ENCODE measurements at regions not wholly inside any gene's neighbourhood (a gene's known extent, or its start where the extent isn't known, plus 50 kb on each side); places are given as distances from the start of the nearest gene placed in this dataset.
"Not testable (repeated sequence)": the region's sequence is repeated elsewhere in the genome, so short reads cannot be mapped to it uniquely, and the experiment has no call there.

DNA sequence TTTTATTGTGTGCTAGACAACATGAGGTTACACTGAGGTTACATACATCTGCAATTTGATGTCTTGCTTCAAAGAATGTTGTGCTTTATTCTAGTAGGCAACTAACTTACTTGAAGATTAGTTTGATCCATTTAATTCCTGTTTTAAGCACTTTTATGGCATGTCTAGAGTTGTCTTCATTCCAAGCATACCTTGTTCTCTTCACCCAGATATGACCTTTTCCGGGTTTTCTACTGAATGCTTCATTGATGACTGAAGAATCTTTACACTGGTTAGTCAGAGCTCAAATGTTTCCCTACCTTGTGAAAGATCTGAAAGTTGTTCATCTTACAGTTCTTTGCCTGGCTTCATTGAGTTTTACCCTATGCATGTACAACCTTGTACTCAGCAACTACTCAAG, 274.0 kb upstream of the KITLG start:
- no peak for DNase-seq (ENCODE audit: low read depth in 2 of 3, low spot score in 1 of 3)

- DNase-seq (ENCODE audit: low read depth in 2 of 3, low spot score in 1 of 3): not testable (repeated sequence)
These were observed 267.0 kb upstream of the KITLG start for GRCh38 chr12:88847246-88847645.

GRCh38 chr12:88844426-88844825, 264.2 kb upstream of the KITLG start:
- DNase-seq (ENCODE audit: low read depth in 2 of 3, low spot score in 1 of 3): no peak

- no peak for DNase-seq (ENCODE audit: low read depth in 2 of 3, low spot score in 1 of 3)
These were observed 262.0 kb upstream of the KITLG start for GRCh38 chr12:88842314-88842713.

GRCh38 chr12:88839486-88839885, 259.2 kb upstream of the KITLG start:
- DNase-seq (ENCODE audit: low read depth in 2 of 3, low spot score in 1 of 3): no peak

GRCh38 chr12:88836156-88836555, 255.9 kb upstream of the KITLG start:
- no peak for DNase-seq (ENCODE audit: low read depth in 2 of 3, low spot score in 1 of 3)

DNA sequence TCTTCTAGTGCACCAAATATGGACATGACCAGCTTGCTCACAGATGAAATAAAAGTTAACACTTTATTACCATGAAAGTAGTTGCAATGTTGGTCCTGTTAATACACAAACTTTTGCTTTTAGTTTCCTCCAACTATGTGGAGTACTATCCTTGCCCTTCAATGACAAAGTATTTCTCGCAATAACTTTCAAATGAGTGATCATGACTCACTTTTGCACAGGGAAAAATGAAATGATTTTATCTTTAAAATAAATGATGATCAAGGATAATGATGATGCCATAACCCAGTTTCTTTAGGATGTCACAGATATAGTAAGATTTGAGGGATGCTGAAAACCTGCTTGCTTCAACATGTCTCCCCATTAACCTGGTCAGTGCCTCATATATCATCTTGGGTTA, 254.0 kb upstream of the KITLG start:
- DNase-seq (ENCODE audit: low read depth in 2 of 3, low spot score in 1 of 3): no peak

DNA sequence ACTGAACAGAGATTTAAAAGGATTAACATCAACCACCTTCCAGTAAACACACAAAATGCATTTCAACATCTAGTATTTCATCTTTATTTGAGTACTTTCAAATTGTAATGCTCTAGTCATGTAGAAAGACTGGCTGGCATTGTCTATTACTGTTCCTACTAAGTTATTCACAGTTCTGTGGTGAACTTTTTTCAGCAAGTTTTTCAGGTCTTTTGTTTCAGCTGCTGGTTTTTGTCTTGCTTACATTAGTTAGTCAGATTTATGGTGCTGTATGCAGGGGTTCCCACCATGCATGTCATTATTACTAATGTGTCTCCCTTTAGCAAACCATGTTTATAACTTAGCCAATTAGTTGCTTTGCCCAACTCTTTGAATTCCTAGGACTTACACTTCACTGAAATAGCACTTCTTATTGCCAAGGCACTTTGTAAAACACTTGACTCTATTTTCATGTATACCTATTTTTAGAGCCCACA, 253.4 kb upstream of the KITLG start:
- no peak for DNase-seq (ENCODE audit: low read depth in 2 of 3, low spot score in 1 of 3)

GRCh38 chr12:88828537-88828936, 248.3 kb upstream of the KITLG start:
- DNase-seq (ENCODE audit: low read depth in 2 of 3, low spot score in 1 of 3): not testable (repeated sequence)

GRCh38 chr12:88820012-88820411, 239.7 kb upstream of the KITLG start:
- DNase-seq (ENCODE audit: low read depth in 2 of 3, low spot score in 1 of 3): no peak

- no peak for DNase-seq (ENCODE audit: low read depth in 2 of 3, low spot score in 1 of 3)
These were observed 235.9 kb upstream of the KITLG start for GRCh38 chr12:88816201-88816600.

DNA sequence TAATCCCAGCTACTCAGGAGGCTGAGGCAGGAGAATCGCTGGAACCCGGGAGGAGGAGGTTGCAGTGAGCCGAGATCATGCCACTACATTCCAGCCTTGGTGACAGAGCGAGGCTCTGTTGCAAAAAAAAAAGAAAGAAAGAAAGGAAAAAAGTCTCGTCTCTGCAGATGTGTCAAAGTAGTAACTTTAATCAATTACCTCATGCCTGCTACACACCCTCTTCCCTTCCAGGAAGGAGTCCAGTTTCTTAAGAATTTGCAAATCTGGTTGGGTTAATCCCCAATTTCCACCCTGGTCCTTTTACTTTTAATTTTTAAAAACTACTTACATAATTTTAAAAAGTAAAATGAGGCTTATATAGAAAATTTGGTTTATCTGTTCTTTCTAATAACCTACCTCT, 234.5 kb upstream of the KITLG start:
- DNase-seq (ENCODE audit: low read depth in 2 of 3, low spot score in 1 of 3): no peak

DNA sequence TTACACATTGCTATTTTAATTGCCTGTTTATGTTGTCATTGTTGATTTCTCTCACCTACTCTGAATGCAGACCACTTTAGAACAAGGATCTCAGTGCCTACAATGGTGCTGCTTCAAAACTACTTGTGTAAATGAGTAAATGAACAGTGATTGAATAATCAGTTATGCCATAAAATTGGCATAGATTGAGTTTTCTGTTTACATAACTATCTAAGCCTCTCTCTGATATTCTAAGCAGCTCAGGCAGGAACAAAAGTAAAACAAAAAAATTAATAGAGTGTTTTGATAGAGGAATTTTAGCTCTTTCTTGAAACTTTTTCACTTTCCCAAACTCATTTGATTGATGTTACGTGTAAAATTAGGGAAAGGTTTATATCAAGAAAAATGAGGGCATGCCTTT, 232.3 kb upstream of the KITLG start:
- DNase-seq (ENCODE audit: low read depth in 2 of 3, low spot score in 1 of 3): no peak

DNA sequence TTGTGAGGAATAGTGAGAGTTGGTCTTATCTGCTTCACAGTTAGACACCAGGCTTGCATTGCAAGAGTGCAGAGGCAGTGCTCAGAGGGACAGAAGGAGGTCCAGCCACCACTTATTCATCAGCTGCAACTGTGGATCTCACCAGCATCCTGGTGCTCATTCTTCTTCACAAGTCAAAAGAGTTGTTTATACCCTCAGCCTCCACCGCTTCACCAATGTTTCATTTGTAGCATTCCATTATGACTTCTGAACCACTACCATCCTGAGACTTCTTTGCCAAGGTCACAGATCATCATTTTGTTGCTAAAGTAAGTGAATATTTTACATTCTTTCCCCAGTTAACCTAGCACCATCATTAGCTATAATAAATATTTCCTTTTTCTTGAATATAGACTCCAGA, 230.5 kb upstream of the KITLG start:
- no peak for DNase-seq (ENCODE audit: low read depth in 2 of 3, low spot score in 1 of 3)

DNA sequence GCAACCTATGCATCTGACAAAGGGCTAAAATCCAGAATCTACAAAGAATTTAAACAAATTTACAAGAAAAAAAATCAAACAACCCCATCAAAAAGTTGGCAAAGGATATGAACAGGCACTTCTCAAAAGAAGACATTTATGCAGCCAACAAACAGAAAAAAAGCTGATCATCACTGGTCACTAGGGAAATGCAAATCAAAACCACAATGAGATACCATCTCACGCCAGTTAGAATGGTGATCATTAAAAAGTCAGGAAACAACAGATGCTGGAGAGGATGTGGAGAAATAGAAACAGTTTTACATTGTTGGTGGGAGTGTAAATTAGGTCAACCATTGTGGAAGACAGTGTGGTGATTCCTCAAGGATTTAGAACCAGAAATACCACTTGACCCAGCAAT, 229.6 kb upstream of the KITLG start:
- not testable (repeated sequence) for DNase-seq (ENCODE audit: low read depth in 2 of 3, low spot score in 1 of 3)

DNA sequence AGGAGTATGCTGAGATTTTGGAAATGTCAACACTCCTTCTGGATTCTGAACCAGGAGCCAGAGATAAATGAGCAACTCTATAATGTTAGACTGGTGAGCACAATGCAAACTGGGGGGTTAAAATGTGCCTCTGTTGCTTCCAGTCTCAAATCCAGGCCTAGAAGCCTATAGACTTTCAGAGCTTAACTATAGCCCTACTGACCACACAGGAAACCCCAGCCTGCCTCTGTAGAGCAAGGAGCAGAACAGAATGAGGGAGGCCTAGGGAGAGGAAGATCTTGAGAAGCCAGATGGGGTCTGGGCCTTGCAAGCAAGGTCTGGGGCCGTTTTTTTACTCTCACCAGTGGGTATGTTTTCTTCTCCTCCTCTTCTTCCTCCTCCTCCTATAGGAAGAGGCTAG, 225.4 kb upstream of the KITLG start:
- DNase-seq (ENCODE audit: low read depth in 2 of 3, low spot score in 1 of 3): no peak

DNA sequence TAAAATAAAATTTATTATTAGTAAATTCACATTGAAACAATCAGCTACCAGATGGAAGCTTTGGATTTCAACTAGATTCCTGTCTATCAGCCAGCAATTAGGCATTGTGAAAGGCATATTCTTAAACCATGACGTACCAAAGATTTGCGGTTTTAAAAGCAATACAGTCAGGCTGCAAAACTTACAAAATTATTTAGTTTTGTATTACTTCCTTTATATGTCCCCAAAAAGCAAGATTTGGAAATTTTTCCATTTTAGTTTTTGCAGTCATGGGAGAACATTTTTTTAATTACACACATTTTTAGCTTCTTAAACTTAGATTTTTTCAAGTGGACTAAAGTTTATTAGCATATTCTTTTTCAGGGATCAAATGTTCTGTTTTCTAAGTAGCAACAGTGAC, 225.0 kb upstream of the KITLG start:
- no peak for DNase-seq (ENCODE audit: low read depth in 2 of 3, low spot score in 1 of 3)

DNA sequence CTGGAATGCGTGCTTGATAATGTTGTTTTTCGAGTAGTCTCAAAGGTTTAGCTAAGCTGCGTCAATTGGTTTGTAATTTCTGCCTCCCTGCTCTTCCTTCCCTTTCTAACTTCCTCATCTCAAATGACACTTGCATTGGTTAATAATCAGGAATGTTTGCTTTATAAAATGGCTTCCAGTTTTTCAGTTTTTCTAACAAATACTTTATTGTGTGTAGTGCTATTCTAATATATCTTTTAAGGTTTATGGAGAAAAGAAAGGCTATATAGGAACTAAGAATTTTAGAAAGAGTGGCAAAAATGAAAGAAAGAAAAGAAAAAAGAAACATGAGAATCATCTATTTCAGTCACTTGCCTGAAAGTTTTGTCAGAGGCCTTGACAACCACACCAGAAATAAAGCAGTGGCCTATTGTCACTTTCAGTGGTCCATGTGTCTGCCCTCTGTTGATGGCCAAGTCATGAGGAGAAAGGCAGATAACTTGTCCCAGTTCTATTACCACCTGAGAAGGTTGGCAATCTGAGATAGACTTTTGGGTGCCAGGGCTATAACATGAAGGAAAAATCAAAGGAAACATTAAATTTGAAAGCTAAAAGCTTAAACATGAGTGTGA, 221.9 kb upstream of the KITLG start:
- no peak for DNase-seq (ENCODE audit: low read depth in 2 of 3, low spot score in 1 of 3)

DNA sequence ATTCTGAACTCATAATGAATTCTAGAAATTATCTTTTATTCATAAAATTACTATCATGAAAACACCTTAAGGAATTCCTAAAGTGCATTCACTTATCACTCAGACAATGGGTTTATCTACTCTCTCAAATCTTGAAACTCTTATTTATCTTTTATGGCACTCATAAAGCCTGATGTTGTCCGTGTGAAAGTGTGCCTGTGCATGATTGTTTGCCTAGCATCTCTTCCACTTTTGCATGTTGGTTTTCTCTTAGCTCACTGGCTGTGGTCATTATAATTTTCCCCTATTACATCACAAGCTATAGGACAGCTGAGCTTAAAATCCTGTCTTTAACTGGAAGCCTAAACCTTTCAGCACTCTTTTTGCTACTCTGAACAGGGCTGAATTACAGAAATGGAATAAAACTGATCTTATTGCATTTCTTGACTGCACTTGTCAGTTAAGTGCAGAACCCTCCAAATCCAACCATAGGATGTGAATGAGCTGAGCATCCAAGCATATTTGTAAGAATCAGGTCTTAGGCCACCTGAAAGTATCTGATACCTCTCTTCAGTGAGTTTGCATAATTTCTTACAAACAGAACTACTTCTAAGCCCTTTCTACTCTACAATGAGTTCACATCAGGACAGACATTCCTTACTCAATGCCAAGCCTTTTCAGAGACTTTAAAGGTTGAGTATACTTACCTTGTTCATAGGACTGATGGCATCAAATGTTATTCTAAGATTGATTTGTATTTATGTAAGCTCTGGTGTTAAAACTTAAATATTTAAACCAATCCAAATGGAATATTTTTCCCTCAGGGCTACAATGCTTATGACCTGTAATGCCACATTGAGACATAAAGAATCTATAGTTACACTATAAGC, 221.2 kb upstream of the KITLG start:
- no peak for DNase-seq (ENCODE audit: low read depth in 2 of 3, low spot score in 1 of 3)

GRCh38 chr12:88793096-88793495, 212.8 kb upstream of the KITLG start:
- DNase-seq (ENCODE audit: low read depth in 2 of 3, low spot score in 1 of 3): no peak

DNA sequence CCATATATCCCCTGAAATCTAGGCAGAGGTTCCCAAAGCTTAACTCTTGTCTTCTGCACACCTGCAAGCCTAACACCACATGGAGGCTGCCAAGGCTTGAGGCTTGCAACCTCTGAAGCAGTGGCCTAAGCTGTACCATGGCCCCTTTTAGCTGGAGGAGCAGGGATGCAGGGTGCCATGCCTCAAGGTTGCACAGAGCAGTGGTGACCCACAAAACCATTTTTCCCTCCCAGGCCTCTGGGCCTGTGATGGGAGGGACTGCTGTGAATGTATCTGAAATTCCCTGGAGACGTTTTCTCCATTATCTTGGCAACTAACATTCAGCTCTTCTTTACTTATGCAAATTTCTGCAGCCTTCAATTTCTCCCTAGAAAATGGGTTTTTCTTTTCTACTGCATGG, 210.0 kb upstream of the KITLG start:
- no peak for DNase-seq (ENCODE audit: low read depth in 2 of 3, low spot score in 1 of 3)

DNA sequence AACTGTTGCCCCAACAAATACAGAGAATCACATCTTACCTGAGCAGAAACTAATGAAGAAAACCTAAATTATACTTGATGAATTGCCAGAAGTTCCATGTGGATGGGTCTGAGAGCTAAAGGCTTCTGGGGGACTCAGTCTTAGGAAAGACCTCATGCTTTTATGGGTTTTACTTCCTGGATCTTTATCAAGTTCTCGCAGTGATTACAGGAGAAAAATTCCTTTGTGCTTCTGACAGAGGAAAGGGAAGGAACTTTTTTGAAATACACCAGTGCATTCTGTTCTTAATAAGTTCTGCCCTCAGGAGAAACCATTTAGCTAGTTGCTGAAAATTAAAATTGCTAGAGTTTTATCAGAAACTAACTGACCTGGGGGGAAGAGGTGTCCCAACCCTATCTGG, 203.9 kb upstream of the KITLG start:
- DNase-seq (ENCODE audit: low read depth in 2 of 3, low spot score in 1 of 3): no peak

GRCh38 chr12:88782351-88782750, 202.1 kb upstream of the KITLG start:
- no peak for DNase-seq (ENCODE audit: low read depth in 2 of 3, low spot score in 1 of 3)
